ENCODE measurements at regions not wholly inside any gene's neighbourhood (a gene's known extent, or its start where the extent isn't known, plus 50 kb on each side); places are given as distances from the start of the nearest gene placed in this dataset.

DNA sequence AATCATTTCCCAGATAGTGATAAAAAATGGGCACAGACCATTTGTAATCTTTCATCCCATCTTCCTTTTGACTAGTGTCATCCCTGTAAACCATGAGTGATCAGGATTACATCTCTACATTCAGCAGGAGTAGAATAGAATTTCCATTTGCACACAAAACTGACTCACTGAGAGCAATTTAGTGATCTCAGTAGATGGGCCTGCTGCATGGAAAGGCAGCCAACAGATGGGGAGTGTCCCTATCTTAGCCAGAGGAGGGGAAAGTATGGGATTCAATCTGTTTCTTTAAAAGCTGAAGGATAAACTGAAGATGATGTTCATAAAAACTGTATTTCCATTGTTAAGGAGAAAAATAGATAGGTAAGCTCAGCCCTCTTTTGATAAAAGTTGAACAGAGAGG lies 441.7 kb downstream of the ZNF521 start:
- no peaks in the 10 kb centered on the region for H4K20me1 ChIP-seq (ENCODE audit: insufficient read depth, low read length, poor library complexity, severe bottlenecking)
- no peaks in the 10 kb centered on the region for H3K27me3 ChIP-seq (ENCODE audit: insufficient read depth, low read length, poor library complexity, severe bottlenecking)
- H3K9ac ChIP-seq (ENCODE audit: low read depth, low read length, poor library complexity, severe bottlenecking), result no peak overlapping the region
- H3K4me1 ChIP-seq (ENCODE audit: insufficient read depth, low read length, poor library complexity, severe bottlenecking), result no peaks in the 10 kb centered on the region
- H3K9me2 ChIP-seq (replicated peaks; ENCODE audit: low read depth, low read length), result no peaks in the 10 kb centered on the region
- no peaks in the 10 kb centered on the region for H3K36me3 ChIP-seq (ENCODE audit: insufficient read depth, low read length)
- H2AFZ ChIP-seq (ENCODE audit: low read length), result no peak overlapping the region
- H3K4me2 ChIP-seq (ENCODE audit: low read depth, low read length, poor library complexity, severe bottlenecking), result no peak overlapping the region
- no peaks in the 10 kb centered on the region for H3K9me3 ChIP-seq (ENCODE audit: insufficient read depth, low read depth, low read length)
- no peaks in the 10 kb centered on the region for H3K79me2 ChIP-seq (ENCODE audit: insufficient read depth, low read length)
- TF ChIP-seq EZH2phosphoT487 (IDR thresholded peaks at IDR 0.05; ENCODE audit: borderline replicate concordance), result no peak
- TF ChIP-seq, protein P1, sequence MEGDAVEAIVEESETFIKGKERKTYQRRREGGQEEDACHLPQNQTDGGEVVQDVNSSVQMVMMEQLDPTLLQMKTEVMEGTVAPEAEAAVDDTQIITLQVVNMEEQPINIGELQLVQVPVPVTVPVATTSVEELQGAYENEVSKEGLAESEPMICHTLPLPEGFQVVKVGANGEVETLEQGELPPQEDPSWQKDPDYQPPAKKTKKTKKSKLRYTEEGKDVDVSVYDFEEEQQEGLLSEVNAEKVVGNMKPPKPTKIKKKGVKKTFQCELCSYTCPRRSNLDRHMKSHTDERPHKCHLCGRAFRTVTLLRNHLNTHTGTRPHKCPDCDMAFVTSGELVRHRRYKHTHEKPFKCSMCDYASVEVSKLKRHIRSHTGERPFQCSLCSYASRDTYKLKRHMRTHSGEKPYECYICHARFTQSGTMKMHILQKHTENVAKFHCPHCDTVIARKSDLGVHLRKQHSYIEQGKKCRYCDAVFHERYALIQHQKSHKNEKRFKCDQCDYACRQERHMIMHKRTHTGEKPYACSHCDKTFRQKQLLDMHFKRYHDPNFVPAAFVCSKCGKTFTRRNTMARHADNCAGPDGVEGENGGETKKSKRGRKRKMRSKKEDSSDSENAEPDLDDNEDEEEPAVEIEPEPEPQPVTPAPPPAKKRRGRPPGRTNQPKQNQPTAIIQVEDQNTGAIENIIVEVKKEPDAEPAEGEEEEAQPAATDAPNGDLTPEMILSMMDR (conservative IDR thresholded peaks at IDR 0.05; ENCODE audit: low read length), result no peak
- no peaks in the 10 kb centered on the region for H3F3A ChIP-seq (ENCODE audit: low read depth)
- no peak overlapping the region for H3K4me3 ChIP-seq (ENCODE audit: low read length, poor library complexity, severe bottlenecking)

- peaks cover 4% of the 10 kb centered on the region for H3K4me1 ChIP-seq (ENCODE audit: insufficient read depth, low read length, poor library complexity, severe bottlenecking)
- TF ChIP-seq EZH2phosphoT487 (IDR thresholded peaks at IDR 0.05; ENCODE audit: borderline replicate concordance), result no peak
- TF ChIP-seq, protein P1 (conservative IDR thresholded peaks at IDR 0.05; ENCODE audit: low read length), result no peak
Observed at GRCh38 chr18:24913507-24914170, 438.3 kb downstream of the ZNF521 start.

GRCh38 chr18:24914171-24914525 lies 437.8 kb downstream of the ZNF521 start:
- TF ChIP-seq, protein P1 (conservative IDR thresholded peaks at IDR 0.05; ENCODE audit: low read length), result no peak
- no peak for TF ChIP-seq EZH2phosphoT487 (IDR thresholded peaks at IDR 0.05; ENCODE audit: borderline replicate concordance)
- Histone ChIP-seq H3K36me3 (ENCODE audit: insufficient read depth, low read length) (no peaks in the 10 kb centered on the region), H3K9me3 (ENCODE audit: insufficient read depth, low read depth, low read length) (no peaks in the 10 kb centered on the region), H3K4me2 (ENCODE audit: low read depth, low read length, poor library complexity, severe bottlenecking) (no peak overlapping the region), H3K79me2 (ENCODE audit: insufficient read depth, low read length) (no peaks in the 10 kb centered on the region), H3K27me3 (ENCODE audit: insufficient read depth, low read length, poor library complexity, severe bottlenecking) (no peaks in the 10 kb centered on the region), H2AFZ (ENCODE audit: low read length) (no peak overlapping the region), H4K20me1 (ENCODE audit: insufficient read depth, low read length, poor library complexity, severe bottlenecking) (no peaks in the 10 kb centered on the region), H3K9me2 (replicated peaks; ENCODE audit: low read depth, low read length) (no peaks in the 10 kb centered on the region), H3K4me3 (ENCODE audit: low read length, poor library complexity, severe bottlenecking) (no peak overlapping the region), H3K9ac (ENCODE audit: low read depth, low read length, poor library complexity, severe bottlenecking) (no peak overlapping the region), H3F3A (ENCODE audit: low read depth) (no peaks in the 10 kb centered on the region), H3K4me1 (ENCODE audit: insufficient read depth, low read length, poor library complexity, severe bottlenecking) (peaks cover 4% of the 10 kb centered on the region)

More at GRCh38 chr18:24913507-24914170, 438.3 kb downstream of the ZNF521 start:
- Histone ChIP-seq H3K4me3 (ENCODE audit: low read length, poor library complexity, severe bottlenecking) (no peak overlapping the region), H3K36me3 (ENCODE audit: insufficient read depth, low read length) (no peaks in the 10 kb centered on the region), H3K79me2 (ENCODE audit: insufficient read depth, low read length) (no peaks in the 10 kb centered on the region), H3K4me2 (ENCODE audit: low read depth, low read length, poor library complexity, severe bottlenecking) (no peak overlapping the region), H2AFZ (ENCODE audit: low read length) (no peak overlapping the region), H3F3A (ENCODE audit: low read depth) (no peaks in the 10 kb centered on the region), H3K9me3 (ENCODE audit: insufficient read depth, low read depth, low read length) (no peaks in the 10 kb centered on the region), H3K27me3 (ENCODE audit: insufficient read depth, low read length, poor library complexity, severe bottlenecking) (no peaks in the 10 kb centered on the region), H3K9me2 (replicated peaks; ENCODE audit: low read depth, low read length) (no peaks in the 10 kb centered on the region), H3K9ac (ENCODE audit: low read depth, low read length, poor library complexity, severe bottlenecking) (no peak overlapping the region), H4K20me1 (ENCODE audit: insufficient read depth, low read length, poor library complexity, severe bottlenecking) (no peaks in the 10 kb centered on the region)

Measured in Loucy (cell line).